ENCODE measurements at regions not wholly inside any gene's neighbourhood (a gene's known extent, or its start where the extent isn't known, plus 50 kb on each side); places are given as distances from the start of the nearest gene placed in this dataset.
"Not testable (repeated sequence)": the region's sequence is repeated elsewhere in the genome, so short reads cannot be mapped to it uniquely, and the experiment has no call there.

GRCh38 chr7:25742316-25742715 lies 409.7 kb upstream of the NFE2L3 start:
- H3K4me3 Mint-ChIP-seq = no peak overlapping the region
- no peak for DNase-seq
- no peaks in the 10 kb centered on the region for H3K4me1 Mint-ChIP-seq
- H3K27me3 Mint-ChIP-seq = peaks cover 7% of the 10 kb centered on the region
- ATAC-seq = no peak
- H3K27ac Mint-ChIP-seq = no peak overlapping the region
- H3K9me3 Mint-ChIP-seq = no peaks in the 10 kb centered on the region

- H3K27ac Mint-ChIP-seq, H3K4me1 Mint-ChIP-seq, DNase-seq, H3K9me3 Mint-ChIP-seq, H3K27me3 Mint-ChIP-seq, ATAC-seq, H3K4me3 Mint-ChIP-seq: not testable (repeated sequence)
Measured at GRCh38 chr7:25743670-25744451, 408.1 kb upstream of the NFE2L3 start.

- no peaks in the 10 kb centered on the region for H3K4me1 Mint-ChIP-seq
- H3K27me3 Mint-ChIP-seq = no peaks in the 10 kb centered on the region
- DNase-seq = no peak
- no peak overlapping the region for H3K4me3 Mint-ChIP-seq
- ATAC-seq = no peak
- H3K9me3 Mint-ChIP-seq = no peaks in the 10 kb centered on the region
- H3K27ac Mint-ChIP-seq = no peak overlapping the region
Measured at GRCh38 chr7:25750744-25751508, 401.1 kb upstream of the NFE2L3 start.

- H3K4me1 Mint-ChIP-seq = no peaks in the 10 kb centered on the region
Measured at GRCh38 chr7:25752154-25752553, 399.8 kb upstream of the NFE2L3 start.

GRCh38 chr7:25752967-25753791 lies 398.8 kb upstream of the NFE2L3 start:
- Mint-ChIP-seq H3K9me3 (no peaks in the 10 kb centered on the region), H3K27me3 (no peaks in the 10 kb centered on the region), H3K27ac (no peak overlapping the region), H3K4me3 (no peak overlapping the region), H3K4me1 (no peaks in the 10 kb centered on the region)
- ATAC-seq (no peak), DNase-seq (no peak)

More at GRCh38 chr7:25752154-25752553, 399.8 kb upstream of the NFE2L3 start:
- no peaks in the 10 kb centered on the region for H3K27me3 Mint-ChIP-seq
- no peak for ATAC-seq
- H3K9me3 Mint-ChIP-seq = no peaks in the 10 kb centered on the region
- no peak overlapping the region for H3K4me3 Mint-ChIP-seq
- H3K27ac Mint-ChIP-seq = no peak overlapping the region
- no peak for DNase-seq

GRCh38 chr7:25753837-25754236 lies 398.2 kb upstream of the NFE2L3 start:
- no peaks in the 10 kb centered on the region for H3K4me1 Mint-ChIP-seq
- no peak overlapping the region for H3K27ac Mint-ChIP-seq
- H3K4me3 Mint-ChIP-seq = no peak overlapping the region
- no peaks in the 10 kb centered on the region for H3K9me3 Mint-ChIP-seq
- no peak for ATAC-seq
- DNase-seq = no peak
- no peaks in the 10 kb centered on the region for H3K27me3 Mint-ChIP-seq

- H3K4me1 Mint-ChIP-seq = no peaks in the 10 kb centered on the region
- DNase-seq = no peak
- H3K27ac Mint-ChIP-seq = no peak overlapping the region
- ATAC-seq = no peak
- H3K4me3 Mint-ChIP-seq = no peak overlapping the region
- no peaks in the 10 kb centered on the region for H3K27me3 Mint-ChIP-seq
- H3K9me3 Mint-ChIP-seq = no peaks in the 10 kb centered on the region
Measured at GRCh38 chr7:25754333-25754732, 397.7 kb upstream of the NFE2L3 start.

GRCh38 chr7:25754751-25755150 lies 397.2 kb upstream of the NFE2L3 start:
- H3K9me3 Mint-ChIP-seq = no peaks in the 10 kb centered on the region
- no peak for DNase-seq
- no peak overlapping the region for H3K4me3 Mint-ChIP-seq
- no peaks in the 10 kb centered on the region for H3K4me1 Mint-ChIP-seq
- no peaks in the 10 kb centered on the region for H3K27me3 Mint-ChIP-seq
- no peak for ATAC-seq
- H3K27ac Mint-ChIP-seq = no peak overlapping the region

- H3K4me3 Mint-ChIP-seq = no peak overlapping the region
- H3K27ac Mint-ChIP-seq = no peak overlapping the region
- H3K9me3 Mint-ChIP-seq = no peaks in the 10 kb centered on the region
- DNase-seq = no peak
- ATAC-seq = no peak
- peaks cover 2% of the 10 kb centered on the region for H3K27me3 Mint-ChIP-seq
- no peaks in the 10 kb centered on the region for H3K4me1 Mint-ChIP-seq
Measured at GRCh38 chr7:25756601-25757000, 395.4 kb upstream of the NFE2L3 start.

GRCh38 chr7:25758559-25758958 lies 393.4 kb upstream of the NFE2L3 start:
- no peak for DNase-seq
- Mint-ChIP-seq H3K9me3 (no peaks in the 10 kb centered on the region), H3K27me3 (peaks cover 11% of the 10 kb centered on the region), H3K4me3 (no peak overlapping the region), H3K27ac (no peak overlapping the region), H3K4me1 (no peaks in the 10 kb centered on the region)
- ATAC-seq = no peak

- no peak for DNase-seq
- H3K4me1 Mint-ChIP-seq = no peaks in the 10 kb centered on the region
- H3K27me3 Mint-ChIP-seq = peaks cover 11% of the 10 kb centered on the region
- H3K27ac Mint-ChIP-seq = no peak overlapping the region
- no peak overlapping the region for H3K4me3 Mint-ChIP-seq
- H3K9me3 Mint-ChIP-seq = no peaks in the 10 kb centered on the region
- ATAC-seq = no peak
Measured at GRCh38 chr7:25759286-25759685, 392.7 kb upstream of the NFE2L3 start.

- H3K27ac Mint-ChIP-seq = peak overlapping the region in 1 of 2 donors; percentile 57
- H3K4me1 Mint-ChIP-seq = no peaks in the 10 kb centered on the region
- no peak for ATAC-seq
- H3K9me3 Mint-ChIP-seq = no peaks in the 10 kb centered on the region
- peaks cover 11% of the 10 kb centered on the region for H3K27me3 Mint-ChIP-seq
- H3K4me3 Mint-ChIP-seq = no peak overlapping the region
- no peak for DNase-seq
Measured at GRCh38 chr7:25759748-25760147, 392.2 kb upstream of the NFE2L3 start.

- ATAC-seq = no peak
- Mint-ChIP-seq H3K27me3 (peaks cover 11% of the 10 kb centered on the region), H3K9me3 (no peaks in the 10 kb centered on the region), H3K4me1 (no peaks in the 10 kb centered on the region), H3K27ac (no peak overlapping the region), H3K4me3 (no peak overlapping the region)
- no peak for DNase-seq
Measured at GRCh38 chr7:25762511-25763462, 389.2 kb upstream of the NFE2L3 start.

GRCh38 chr7:25763463-25763860 lies 388.5 kb upstream of the NFE2L3 start:
- no peak overlapping the region for H3K27ac Mint-ChIP-seq
- no peaks in the 10 kb centered on the region for H3K4me1 Mint-ChIP-seq
- no peak for ATAC-seq
- H3K9me3 Mint-ChIP-seq = no peaks in the 10 kb centered on the region
- no peak for DNase-seq
- no peak overlapping the region for H3K4me3 Mint-ChIP-seq
- H3K27me3 Mint-ChIP-seq = peaks cover 11% of the 10 kb centered on the region

GRCh38 chr7:25765110-25765655 lies 386.8 kb upstream of the NFE2L3 start:
- Mint-ChIP-seq H3K4me1 (no peaks in the 10 kb centered on the region), H3K27me3 (peaks cover 11% of the 10 kb centered on the region), H3K27ac (no peak overlapping the region), H3K4me3 (no peak overlapping the region), H3K9me3 (no peaks in the 10 kb centered on the region)
- no peak for ATAC-seq
- DNase-seq = no peak
